Sciatic nerve (tissue), 2 donors: ENCODE measurements at regions not wholly inside any gene's neighbourhood (a gene's known extent, or its start where the extent isn't known, plus 50 kb on each side); places are given as distances from the start of the nearest gene placed in this dataset.

Source experiments
- ATAC-seq: fragments of 200-7000 bp; cut with Tn5 transposase; one replicate; pipeline ENCODE4 v1.9.1; 2020; ENCODE audit warnings: mild to moderate bottlenecking, moderate library complexity
- DNase-seq: peaks from one replicate; pipeline ENCODE4 v3.0.0-alpha.2; 2020; ENCODE audit warnings: low spot score
- intact Hi-C: fragments of 100-400 bp; cut with DNase I; formaldehyde crosslinking; loops from one replicate; pipeline ENCODE4 v1.14.2; 2022
- donor health status: DM: no; HTN: no; CAD: no.
- donor health status: DM: no; HTN: no; CAD: no.

- ATAC-seq (no peak), DNase-seq (no peak)
- intact Hi-C loops = no loop called here
Measured at GRCh38 chrX:76228499-76228898, 55.6 kb downstream of the PBDC1 start.

- no peak for DNase-seq
- ATAC-seq = no peak
- intact Hi-C loops = no loop called here
Measured at GRCh38 chrX:76248901-76249300, 76.0 kb downstream of the PBDC1 start.

GRCh38 chrX:76253432-76253831 lies 80.6 kb downstream of the PBDC1 start:
- peak; percentile 67 for ATAC-seq
- DNase-seq = no peak

GRCh38 chrX:76279007-76279406 lies 106.1 kb downstream of the PBDC1 start:
- intact Hi-C loops = no loop called here
- ATAC-seq (no peak), DNase-seq (peak; percentile 61)

More at GRCh38 chrX:76253432-76253831, 80.6 kb downstream of the PBDC1 start:
- intact Hi-C loops = no loop called here
